ENCODE measurements at regions not wholly inside any gene's neighbourhood (a gene's known extent, or its start where the extent isn't known, plus 50 kb on each side); places are given as distances from the start of the nearest gene placed in this dataset.

- TF ChIP-seq, protein P1, sequence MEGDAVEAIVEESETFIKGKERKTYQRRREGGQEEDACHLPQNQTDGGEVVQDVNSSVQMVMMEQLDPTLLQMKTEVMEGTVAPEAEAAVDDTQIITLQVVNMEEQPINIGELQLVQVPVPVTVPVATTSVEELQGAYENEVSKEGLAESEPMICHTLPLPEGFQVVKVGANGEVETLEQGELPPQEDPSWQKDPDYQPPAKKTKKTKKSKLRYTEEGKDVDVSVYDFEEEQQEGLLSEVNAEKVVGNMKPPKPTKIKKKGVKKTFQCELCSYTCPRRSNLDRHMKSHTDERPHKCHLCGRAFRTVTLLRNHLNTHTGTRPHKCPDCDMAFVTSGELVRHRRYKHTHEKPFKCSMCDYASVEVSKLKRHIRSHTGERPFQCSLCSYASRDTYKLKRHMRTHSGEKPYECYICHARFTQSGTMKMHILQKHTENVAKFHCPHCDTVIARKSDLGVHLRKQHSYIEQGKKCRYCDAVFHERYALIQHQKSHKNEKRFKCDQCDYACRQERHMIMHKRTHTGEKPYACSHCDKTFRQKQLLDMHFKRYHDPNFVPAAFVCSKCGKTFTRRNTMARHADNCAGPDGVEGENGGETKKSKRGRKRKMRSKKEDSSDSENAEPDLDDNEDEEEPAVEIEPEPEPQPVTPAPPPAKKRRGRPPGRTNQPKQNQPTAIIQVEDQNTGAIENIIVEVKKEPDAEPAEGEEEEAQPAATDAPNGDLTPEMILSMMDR (IDR thresholded peaks at IDR 0.05), result no peak
- TF ChIP-seq POLR2A (IDR thresholded peaks at IDR 0.05), result no peak
Observed at GRCh38 chr10:84801156-84801555, 472.8 kb downstream of the CCSER2 start.
